CD4-positive, alpha-beta T cell (primary cell): ENCODE measurements at regions not wholly inside any gene's neighbourhood (a gene's known extent, or its start where the extent isn't known, plus 50 kb on each side); places are given as distances from the start of the nearest gene placed in this dataset.

Experiments
- ATAC-seq: fragments of 200-7000 bp; cut with Tn5 transposase; one replicate; pipeline ENCODE4 v1.10.0; 2022; ENCODE audit warnings: mild to moderate bottlenecking; ENCODE audit not compliant: poor library complexity
- CTCF ChIA-PET: fragments of 350-600 bp; sonication (Branson Sonifier 250); formaldehyde crosslinking; loops from one replicate; lab custom pipeline; 2021; ENCODE audit warnings: antibody characterized with exemption, inconsistent platforms; lab: Charles Lee
- POLR2A ChIA-PET: fragments of 350-600 bp; sonication (Branson Sonifier 250); formaldehyde crosslinking; loops from one replicate; lab custom pipeline; 2021; ENCODE audit warnings: antibody characterized with exemption, inconsistent platforms; lab: Charles Lee
- DNase-seq, 14 experiments: peaks; one replicate each; pipeline ENCODE4 v3.0.0-alpha.2; 2013 to 2020; ENCODE audit warnings: mixed read lengths in 2 of 14
- H3K27ac ChIP-seq, 2 donors: one replicate each; pipeline versions ENCODE4 v1.5.1 to v1.7.0; 2013; ENCODE audit warnings: low read length in 2 of 2, low read depth in 1 of 2, mild to moderate bottlenecking in 1 of 2
- H3K27me3 ChIP-seq, 2 experiments: 1 replicate in 1 of 2; 2 replicates in 1 of 2; pipeline versions ENCODE4 v1.6.1 to v1.7.0; 2013; ENCODE audit warnings: low read length in 2 of 2, control low read depth in 1 of 2, mild to moderate bottlenecking in 1 of 2, moderate library complexity in 1 of 2; ENCODE audit not compliant: insufficient read depth in 2 of 2, control insufficient read depth in 1 of 2
- H3K36me3 ChIP-seq: one replicate; pipeline ENCODE4 v1.6.1; 2013; ENCODE audit warnings: low read length, control low read depth; ENCODE audit not compliant: insufficient read depth
- H3K4me1 ChIP-seq: one replicate; pipeline ENCODE4 v1.6.1; 2013; ENCODE audit warnings: low read length, control low read depth; ENCODE audit not compliant: insufficient read depth
- H3K4me3 ChIP-seq: one replicate; pipeline ENCODE4 v1.5.1; 2013; ENCODE audit warnings: mild to moderate bottlenecking, low read length, moderate library complexity
- H3K9me3 ChIP-seq, 2 experiments: 1 replicate in 1 of 2; 2 replicates in 1 of 2; pipeline versions ENCODE4 v1.6.1 to v1.7.0; 2013; ENCODE audit warnings: low read length in 2 of 2, mild to moderate bottlenecking in 2 of 2, control low read depth in 1 of 2, moderate library complexity in 1 of 2; ENCODE audit not compliant: control insufficient read depth in 1 of 2, insufficient read depth in 1 of 2
- H3K27ac Mint-ChIP-seq: one replicate; pipeline ENCODE4 v1.8.0; 2020; ENCODE audit warnings: mixed read lengths
- H3K27me3 Mint-ChIP-seq: one replicate; pipeline ENCODE4 v1.8.0; 2021; ENCODE audit warnings: mixed read lengths
- H3K36me3 Mint-ChIP-seq: one replicate; pipeline ENCODE4 v1.8.0; 2021; ENCODE audit warnings: low read depth, mixed read lengths
- H3K4me1 Mint-ChIP-seq: one replicate; pipeline ENCODE4 v1.8.0; 2021; ENCODE audit warnings: low read depth, mixed read lengths
- H3K4me3 Mint-ChIP-seq: one replicate; pipeline ENCODE4 v1.8.0; 2020; ENCODE audit warnings: mild to moderate bottlenecking, mixed read lengths
- H3K9me3 Mint-ChIP-seq: one replicate; pipeline ENCODE4 v1.8.0; 2020; ENCODE audit warnings: mixed read lengths
- CTCF ChIP-seq: fragments of 200-600 bp; IDR thresholded peaks from one replicate; pipeline ENCODE4 v1.8.0; 2022; ENCODE audit warnings: antibody characterized with exemption, mild to moderate bottlenecking
- intact Hi-C, 2 experiments: fragments of 100-400 bp; cut with DNase I in 1 of 2; cut with micrococcal nuclease in 1 of 2; formaldehyde crosslinking; loops; one replicate each; pipeline versions ENCODE4 v1.15.1 to v1.9.0; 2023 to 2025; cut with DNase I, micrococcal nuclease

GRCh38 chr11:91673705-91674104, 550.9 kb upstream of the FAT3 start:
- no peak for TF ChIP-seq CTCF
- Mint-ChIP-seq H3K4me1 (no peaks in the 10 kb centered on the region), H3K4me3 (no peak overlapping the region), H3K27ac (no peak overlapping the region), H3K36me3 (no peaks in the 10 kb centered on the region), H3K9me3 (peaks cover 5% of the 10 kb centered on the region), H3K27me3 (no peaks in the 10 kb centered on the region)
- Histone ChIP-seq H3K4me1 (no peaks in the 10 kb centered on the region), H3K27me3 (no peaks in the 10 kb centered on the region), H3K9me3 (peaks cover 0 to 8% of the 10 kb centered on the region in 2 experiments), H3K27ac (no peak overlapping the region), H3K36me3 (no peaks in the 10 kb centered on the region), H3K4me3 (no peak overlapping the region)
- intact Hi-C loops, result no loop called here
- ChIA-PET CTCF (no interaction called here), POLR2A (no interaction called here)
- DNase-seq (no peak), ATAC-seq (no peak)

- no peaks in the 10 kb centered on the region for H3K4me1 ChIP-seq
- no peaks in the 10 kb centered on the region for H3K4me1 Mint-ChIP-seq
- intact Hi-C loops, result no loop called here
- H3K27me3 ChIP-seq, result no peaks in the 10 kb centered on the region
- H3K27me3 Mint-ChIP-seq, result no peaks in the 10 kb centered on the region
- H3K4me3 ChIP-seq, result no peak overlapping the region
- no peak for TF ChIP-seq CTCF
- no peak overlapping the region for H3K27ac Mint-ChIP-seq
- ATAC-seq, result no peak
- peaks cover 3% of the 10 kb centered on the region for H3K9me3 Mint-ChIP-seq
- H3K27ac ChIP-seq, result no peak overlapping the region
- no peak for DNase-seq
- no peaks in the 10 kb centered on the region for H3K36me3 ChIP-seq
- CTCF ChIA-PET, result no interaction called here
- H3K36me3 Mint-ChIP-seq, result no peaks in the 10 kb centered on the region
- peaks cover 0 to 7% of the 10 kb centered on the region in 2 experiments for H3K9me3 ChIP-seq
- no peak overlapping the region for H3K4me3 Mint-ChIP-seq
- POLR2A ChIA-PET, result no interaction called here
These were observed 560.1 kb upstream of the FAT3 start for GRCh38 chr11:91664521-91664920.

GRCh38 chr11:91660036-91660435, 564.6 kb upstream of the FAT3 start:
- H3K27ac ChIP-seq, result no peak overlapping the region
- no peak for DNase-seq
- no peaks in the 10 kb centered on the region for H3K27me3 ChIP-seq
- H3K27ac Mint-ChIP-seq, result no peak overlapping the region
- no peak for TF ChIP-seq CTCF
- H3K4me3 Mint-ChIP-seq, result no peak overlapping the region
- H3K4me1 Mint-ChIP-seq, result no peaks in the 10 kb centered on the region
- no peak for ATAC-seq
- H3K9me3 Mint-ChIP-seq, result no peaks in the 10 kb centered on the region
- H3K9me3 ChIP-seq, result no peaks in the 10 kb centered on the region
- no peak overlapping the region for H3K4me3 ChIP-seq
- no peaks in the 10 kb centered on the region for H3K36me3 Mint-ChIP-seq
- H3K4me1 ChIP-seq, result no peaks in the 10 kb centered on the region
- intact Hi-C loops, result no loop called here
- no peaks in the 10 kb centered on the region for H3K27me3 Mint-ChIP-seq
- CTCF ChIA-PET, result no interaction called here
- POLR2A ChIA-PET, result no interaction called here
- H3K36me3 ChIP-seq, result no peaks in the 10 kb centered on the region
